Neural cell (in vitro differentiated cells): ENCODE measurements at regions not wholly inside any gene's neighbourhood (a gene's known extent, or its start where the extent isn't known, plus 50 kb on each side); places are given as distances from the start of the nearest gene placed in this dataset.

Experiments
- H2AFZ ChIP-seq: fragments of 200-600, 300-800 bp; sonication (generic), shearing (Covaris generic); 2 replicates; pipeline ENCODE4 v1.6.0; 2014; ENCODE audit warnings: low read depth, mild to moderate bottlenecking, antibody characterized with exemption, low read length, moderate library complexity
- H3F3A ChIP-seq: fragments of 200-600 bp; shearing (Covaris generic); 2 replicates; pipeline ENCODE4 v1.6.1; 2016; ENCODE audit warnings: mild to moderate bottlenecking, moderate library complexity, mixed read lengths, antibody characterized with exemption, low read length; ENCODE audit not compliant: insufficient read depth, poor library complexity, severe bottlenecking
- H3K27ac ChIP-seq: fragments of 200-600, 300-800 bp; sonication (generic), shearing (Covaris generic); 2 replicates; pipeline ENCODE4 v1.5.1; 2014; ENCODE audit warnings: mild to moderate bottlenecking, low read length, moderate library complexity
- H3K27me3 ChIP-seq: fragments of 300-800, 200-600 bp; sonication (generic), shearing (Covaris generic); 2 replicates; pipeline ENCODE4 v1.6.0; 2014; ENCODE audit warnings: mild to moderate bottlenecking, low read depth, low read length, moderate library complexity; ENCODE audit not compliant: insufficient read depth
- H3K36me3 ChIP-seq: fragments of 300-800, 200-600 bp; sonication (generic), shearing (Covaris generic); 2 replicates; pipeline ENCODE4 v1.5.1; 2014; ENCODE audit warnings: mild to moderate bottlenecking, antibody characterized with exemption, low read length, moderate library complexity; ENCODE audit not compliant: insufficient read depth
- H3K4me2 ChIP-seq: fragments of 300-800, 200-600 bp; sonication (generic), shearing (Covaris generic); 2 replicates; pipeline ENCODE4 v1.6.0; 2014; ENCODE audit warnings: mild to moderate bottlenecking, low read length
- H3K4me3 ChIP-seq: fragments of 300-800, 200-600 bp; sonication (generic), shearing (Covaris generic); 2 replicates; pipeline ENCODE4 v1.5.1; 2014; ENCODE audit warnings: mild to moderate bottlenecking, low read length, moderate library complexity
- H3K79me2 ChIP-seq: fragments of 200-600 bp; shearing (Covaris generic); replicated peaks from 2 replicates; pipeline ENCODE4 v1.6.0; 2014; ENCODE audit warnings: mild to moderate bottlenecking, low read length, moderate library complexity; ENCODE audit not compliant: insufficient read depth
- H3K9ac ChIP-seq: fragments of 300-800, 200-600 bp; sonication (generic), shearing (Covaris generic); 2 replicates; pipeline ENCODE4 v1.6.1; 2016; ENCODE audit warnings: mild to moderate bottlenecking, low read length, mixed read lengths
- H3K9me2 ChIP-seq: fragments of 200-600 bp; shearing (Covaris generic); 2 replicates; pipeline ENCODE4 v1.6.1; 2016; ENCODE audit warnings: mild to moderate bottlenecking, low read length, mixed read lengths; ENCODE audit not compliant: insufficient read depth
- H3K9me3 ChIP-seq: fragments of 200-600, 300-800 bp; sonication (generic), shearing (Covaris generic); 2 replicates; pipeline ENCODE4 v1.6.1; 2016; ENCODE audit warnings: mild to moderate bottlenecking, mixed run types, low read length, moderate library complexity, mixed read lengths
- H4K20me1 ChIP-seq: fragments of 200-600 bp; shearing (Covaris generic); 2 replicates; pipeline ENCODE4 v1.6.1; 2016; ENCODE audit warnings: mild to moderate bottlenecking, mixed run types; ENCODE audit not compliant: insufficient read depth
- CTCF ChIP-seq: fragments of 450-650 bp; IDR thresholded peaks from 2 replicates; pipeline ENCODE4 v1.5.1; 2014; ENCODE audit warnings: antibody characterized with exemption, mild to moderate bottlenecking, moderate library complexity; ENCODE audit not compliant: poor library complexity, severe bottlenecking
- EP300 ChIP-seq: fragments of 450-650 bp; conservative IDR thresholded peaks from 2 replicates; pipeline ENCODE4 v1.6.1; 2014; ENCODE audit warnings: antibody characterized with exemption, mild to moderate bottlenecking, moderate library complexity; ENCODE audit not compliant: poor library complexity, severe bottlenecking
- EZH2 ChIP-seq: fragments of 200-600, 300-800 bp; shearing (Covaris generic), sonication (generic); IDR thresholded peaks from 2 replicates; pipeline ENCODE4 v1.6.1; 2014; ENCODE audit warnings: antibody characterized with exemption, low read length, borderline replicate concordance, mild to moderate bottlenecking; ENCODE audit not compliant: insufficient read depth, poor library complexity, severe bottlenecking
- MXI1 ChIP-seq: fragments of 450-650 bp; conservative IDR thresholded peaks from 2 replicates; pipeline ENCODE4 v1.6.1; 2014; ENCODE audit warnings: antibody characterized with exemption, mild to moderate bottlenecking; ENCODE audit not compliant: poor library complexity, severe bottlenecking
- POLR2AphosphoS5 ChIP-seq: IDR thresholded peaks from 2 replicates; pipeline ENCODE4 v1.6.1; 2012
- RAD21 ChIP-seq: fragments of 450-650 bp; conservative IDR thresholded peaks from 2 replicates; pipeline ENCODE4 v1.6.1; 2014; ENCODE audit warnings: antibody characterized with exemption, mild to moderate bottlenecking, moderate library complexity
- REST ChIP-seq: IDR thresholded peaks from 2 replicates; pipeline ENCODE4 v1.6.1; 2012; ENCODE audit warnings: borderline replicate concordance
- SMC3 ChIP-seq: fragments of 450-650 bp; conservative IDR thresholded peaks from 2 replicates; pipeline ENCODE4 v1.6.1; 2014; ENCODE audit warnings: antibody characterized with exemption, mild to moderate bottlenecking, moderate library complexity; ENCODE audit not compliant: poor library complexity
- TAF1 ChIP-seq: IDR thresholded peaks from 2 replicates; pipeline ENCODE4 v1.6.1; 2012; ENCODE audit warnings: low read depth

- TF ChIP-seq POLR2AphosphoS5 (no peak), REST (no peak), EP300 (no peak), CTCF (no peak), RAD21 (no peak), TAF1 (no peak), EZH2 (no peak), SMC3 (no peak), MXI1 (no peak)
- Histone ChIP-seq H3K27me3 (no peaks in the 10 kb centered on the region), H3K4me2 (no peak overlapping the region), H3K27ac (no peak overlapping the region), H3K9me2 (no peaks in the 10 kb centered on the region), H3K36me3 (no peaks in the 10 kb centered on the region), H3K9me3 (no peaks in the 10 kb centered on the region), H3K9ac (no peak overlapping the region), H3F3A (no peaks in the 10 kb centered on the region), H4K20me1 (no peaks in the 10 kb centered on the region), H3K4me3 (no peak overlapping the region), H2AFZ (no peak overlapping the region), H3K79me2 (no peaks in the 10 kb centered on the region)
These were observed 98.4 kb upstream of the ROBO1 start for GRCh38 chr3:79866162-79866561.

GRCh38 chr3:79864077-79864476 is 96.3 kb upstream of the ROBO1 start:
- Histone ChIP-seq H3K4me3 (no peak overlapping the region), H2AFZ (no peak overlapping the region), H3K4me2 (no peak overlapping the region), H3F3A (no peaks in the 10 kb centered on the region), H3K27me3 (no peaks in the 10 kb centered on the region), H3K9ac (no peak overlapping the region), H3K9me2 (no peaks in the 10 kb centered on the region), H4K20me1 (no peaks in the 10 kb centered on the region), H3K36me3 (no peaks in the 10 kb centered on the region), H3K9me3 (no peaks in the 10 kb centered on the region), H3K79me2 (no peaks in the 10 kb centered on the region), H3K27ac (no peak overlapping the region)
- TF ChIP-seq MXI1: no peak
- TF ChIP-seq EP300: no peak
- no peak for TF ChIP-seq EZH2
- no peak for TF ChIP-seq RAD21
- no peak for TF ChIP-seq CTCF
- no peak for TF ChIP-seq SMC3
- no peak for TF ChIP-seq TAF1
- TF ChIP-seq REST: no peak
- TF ChIP-seq POLR2AphosphoS5: no peak
